WTC11 (cell line): ENCODE measurements at regions not wholly inside any gene's neighbourhood (a gene's known extent, or its start where the extent isn't known, plus 50 kb on each side); places are given as distances from the start of the nearest gene placed in this dataset.

Experiments
- ATF3 ChIP-seq: sonication (generic); formaldehyde crosslinking; conservative IDR thresholded peaks from 2 replicates; pipeline ENCODE4 v1.8.1; 2022; ENCODE audit warnings: mild to moderate bottlenecking, missing genetic modification reagents
- CTCF ChIP-seq: fragments of 200-600 bp; IDR thresholded peaks from 2 replicates; pipeline ENCODE4 v1.8.0; 2022; ENCODE audit warnings: antibody characterized with exemption
- ESRRA ChIP-seq: sonication (generic); formaldehyde crosslinking; IDR thresholded peaks from 2 replicates; pipeline ENCODE4 v1.8.1; 2022; ENCODE audit warnings: mild to moderate bottlenecking, missing genetic modification reagents, borderline replicate concordance
- GABPB1 ChIP-seq: sonication (generic); formaldehyde crosslinking; IDR thresholded peaks from 2 replicates; pipeline ENCODE4 v1.8.1; 2023; ENCODE audit warnings: mild to moderate bottlenecking, missing genetic modification reagents
- HMGA2 ChIP-seq: fragments of 250-450 bp; sonication (Bioruptor Pico); IDR thresholded peaks from 2 replicates; pipeline ENCODE4 v1.4.0; 2021; ENCODE audit warnings: mild to moderate bottlenecking, moderate library complexity
- NFYB ChIP-seq: sonication (generic); formaldehyde crosslinking; conservative IDR thresholded peaks from 2 replicates; pipeline ENCODE4 v1.8.0; 2022; ENCODE audit warnings: low read depth, missing genetic modification reagents
- NR1H2 ChIP-seq: sonication (generic); formaldehyde crosslinking; IDR thresholded peaks from 2 replicates; pipeline ENCODE4 v1.9.0; 2021; ENCODE audit warnings: mild to moderate bottlenecking, moderate library complexity, missing genetic modification reagents
- SMAD3 ChIP-seq: sonication (generic); formaldehyde crosslinking; IDR thresholded peaks from 2 replicates; pipeline ENCODE4 v1.8.0; 2022; ENCODE audit warnings: missing genetic modification reagents, mild to moderate bottlenecking, borderline replicate concordance
- TF ChIP-seq, protein P1 (sequence below): sonication (generic); formaldehyde crosslinking; IDR thresholded peaks from 2 replicates; pipeline ENCODE4 v1.8.0; 2022; ENCODE audit warnings: missing genetic modification reagents

GRCh38 chr2:211281430-211282073 lies 725.2 kb downstream of the CPS1 start:
- TF ChIP-seq NFYB (CRISPR knock-in tag) (no peak), HMGA2 (CRISPR knock-in tag) (no peak), ATF3 (no peak), CTCF (no peak), SMAD3 (CRISPR knock-in tag) (no peak), GABPB1 (CRISPR knock-in tag) (no peak), ESRRA (CRISPR knock-in tag) (no peak), NR1H2 (CRISPR knock-in tag) (no peak)
- TF ChIP-seq, protein P1, sequence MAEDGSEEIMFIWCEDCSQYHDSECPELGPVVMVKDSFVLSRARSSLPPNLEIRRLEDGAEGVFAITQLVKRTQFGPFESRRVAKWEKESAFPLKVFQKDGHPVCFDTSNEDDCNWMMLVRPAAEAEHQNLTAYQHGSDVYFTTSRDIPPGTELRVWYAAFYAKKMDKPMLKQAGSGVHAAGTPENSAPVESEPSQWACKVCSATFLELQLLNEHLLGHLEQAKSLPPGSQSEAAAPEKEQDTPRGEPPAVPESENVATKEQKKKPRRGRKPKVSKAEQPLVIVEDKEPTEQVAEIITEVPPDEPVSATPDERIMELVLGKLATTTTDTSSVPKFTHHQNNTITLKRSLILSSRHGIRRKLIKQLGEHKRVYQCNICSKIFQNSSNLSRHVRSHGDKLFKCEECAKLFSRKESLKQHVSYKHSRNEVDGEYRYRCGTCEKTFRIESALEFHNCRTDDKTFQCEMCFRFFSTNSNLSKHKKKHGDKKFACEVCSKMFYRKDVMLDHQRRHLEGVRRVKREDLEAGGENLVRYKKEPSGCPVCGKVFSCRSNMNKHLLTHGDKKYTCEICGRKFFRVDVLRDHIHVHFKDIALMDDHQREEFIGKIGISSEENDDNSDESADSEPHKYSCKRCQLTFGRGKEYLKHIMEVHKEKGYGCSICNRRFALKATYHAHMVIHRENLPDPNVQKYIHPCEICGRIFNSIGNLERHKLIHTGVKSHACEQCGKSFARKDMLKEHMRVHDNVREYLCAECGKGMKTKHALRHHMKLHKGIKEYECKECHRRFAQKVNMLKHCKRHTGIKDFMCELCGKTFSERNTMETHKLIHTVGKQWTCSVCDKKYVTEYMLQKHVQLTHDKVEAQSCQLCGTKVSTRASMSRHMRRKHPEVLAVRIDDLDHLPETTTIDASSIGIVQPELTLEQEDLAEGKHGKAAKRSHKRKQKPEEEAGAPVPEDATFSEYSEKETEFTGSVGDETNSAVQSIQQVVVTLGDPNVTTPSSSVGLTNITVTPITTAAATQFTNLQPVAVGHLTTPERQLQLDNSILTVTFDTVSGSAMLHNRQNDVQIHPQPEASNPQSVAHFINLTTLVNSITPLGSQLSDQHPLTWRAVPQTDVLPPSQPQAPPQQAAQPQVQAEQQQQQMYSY: no peak
